OCI-LY3 (cell line): ENCODE measurements at regions not wholly inside any gene's neighbourhood (a gene's known extent, or its start where the extent isn't known, plus 50 kb on each side); places are given as distances from the start of the nearest gene placed in this dataset.

Source experiments
- H2AFZ ChIP-seq: fragments of 200-600, 300-600 bp; shearing (Covaris generic); 2 replicates; pipeline ENCODE4 v1.6.0; 2014; ENCODE audit warnings: antibody characterized with exemption, low read depth, low read length
- H3K27ac ChIP-seq: fragments of 200-600, 300-600 bp; sonication (generic); 2 replicates; pipeline ENCODE4 v1.5.1; 2014; ENCODE audit warnings: mild to moderate bottlenecking, low read length, moderate library complexity, mixed read lengths
- H3K27me3 ChIP-seq: fragments of 200-600, 300-600 bp; sonication (generic); 2 replicates; pipeline ENCODE4 v1.6.1; 2014; ENCODE audit warnings: low read depth, low read length, mixed read lengths
- H3K36me3 ChIP-seq: fragments of 200-600, 300-600 bp; sonication (generic); replicated peaks from 2 replicates; pipeline ENCODE3; 2014; ENCODE audit warnings: low read depth, low read length, mixed read lengths
- H3K4me1 ChIP-seq: fragments of 300-600, 200-600 bp; sonication (generic); 2 replicates; pipeline ENCODE4 v1.6.1; 2014; ENCODE audit warnings: low read length, mixed read lengths
- H3K4me2 ChIP-seq: fragments of 200-600, 300-600 bp; sonication (generic); 2 replicates; pipeline ENCODE4 v1.6.1; 2014; ENCODE audit warnings: low read length, mixed read lengths
- H3K4me3 ChIP-seq: fragments of 300-600, 200-600 bp; sonication (generic); 2 replicates; pipeline ENCODE4 v1.5.1; 2014; ENCODE audit warnings: antibody characterized with exemption, mild to moderate bottlenecking, low read length, moderate library complexity
- H3K79me2 ChIP-seq: fragments of 300-600, 200-600 bp; shearing (Covaris generic); 2 replicates; pipeline ENCODE4 v1.6.1; 2014; ENCODE audit warnings: mild to moderate bottlenecking, low read length, mixed read lengths
- H3K9ac ChIP-seq: fragments of 300-600, 200-600 bp; shearing (Covaris generic); 2 replicates; pipeline ENCODE4 v1.6.0; 2014; ENCODE audit warnings: mild to moderate bottlenecking, low read length, moderate library complexity
- H3K9me3 ChIP-seq: fragments of 200-600, 300-600 bp; shearing (Covaris generic); 2 replicates; pipeline ENCODE4 v1.6.1; 2014; ENCODE audit warnings: low read length, mixed read lengths; ENCODE audit not compliant: insufficient read depth
- H4K20me1 ChIP-seq: fragments of 200-600, 300-600 bp; sonication (generic); 2 replicates; pipeline ENCODE4 v1.6.1; 2016; ENCODE audit warnings: low read length, mixed read lengths; ENCODE audit not compliant: insufficient read depth
- EZH2phosphoT487 ChIP-seq: fragments of 200-600 bp; shearing (Covaris generic); IDR thresholded peaks from 2 replicates; pipeline ENCODE4 v1.6.1; 2018; ENCODE audit warnings: antibody characterized with exemption, mixed run types, low read depth
- TF ChIP-seq, protein P1 (sequence below): fragments of 200-600, 300-600 bp; sonication (generic); IDR thresholded peaks from 2 replicates; pipeline ENCODE4 v1.5.1; 2014; ENCODE audit warnings: antibody characterized with exemption, low read length, low read depth

DNA sequence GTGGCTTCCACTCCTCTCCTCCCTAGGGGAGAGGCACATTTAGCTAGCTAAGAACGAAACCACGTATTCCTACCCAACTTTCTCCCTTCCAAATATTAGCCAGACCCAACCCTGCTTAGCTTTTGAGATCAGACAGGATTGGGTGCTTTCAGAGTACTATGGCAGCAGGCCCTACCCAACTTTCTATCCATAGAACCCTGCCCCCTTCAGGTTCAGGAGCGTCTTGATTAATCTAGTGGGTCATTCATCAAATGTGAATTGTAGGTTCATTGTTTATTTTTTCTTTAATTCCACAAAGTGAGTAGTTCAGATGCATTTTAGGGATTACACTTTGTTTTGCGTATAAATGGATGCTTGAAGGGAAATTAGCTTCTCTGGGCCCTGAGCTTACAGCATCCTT is 188.3 kb downstream of the MIB1 start:
- no peak for TF ChIP-seq EZH2phosphoT487
- TF ChIP-seq, protein P1, sequence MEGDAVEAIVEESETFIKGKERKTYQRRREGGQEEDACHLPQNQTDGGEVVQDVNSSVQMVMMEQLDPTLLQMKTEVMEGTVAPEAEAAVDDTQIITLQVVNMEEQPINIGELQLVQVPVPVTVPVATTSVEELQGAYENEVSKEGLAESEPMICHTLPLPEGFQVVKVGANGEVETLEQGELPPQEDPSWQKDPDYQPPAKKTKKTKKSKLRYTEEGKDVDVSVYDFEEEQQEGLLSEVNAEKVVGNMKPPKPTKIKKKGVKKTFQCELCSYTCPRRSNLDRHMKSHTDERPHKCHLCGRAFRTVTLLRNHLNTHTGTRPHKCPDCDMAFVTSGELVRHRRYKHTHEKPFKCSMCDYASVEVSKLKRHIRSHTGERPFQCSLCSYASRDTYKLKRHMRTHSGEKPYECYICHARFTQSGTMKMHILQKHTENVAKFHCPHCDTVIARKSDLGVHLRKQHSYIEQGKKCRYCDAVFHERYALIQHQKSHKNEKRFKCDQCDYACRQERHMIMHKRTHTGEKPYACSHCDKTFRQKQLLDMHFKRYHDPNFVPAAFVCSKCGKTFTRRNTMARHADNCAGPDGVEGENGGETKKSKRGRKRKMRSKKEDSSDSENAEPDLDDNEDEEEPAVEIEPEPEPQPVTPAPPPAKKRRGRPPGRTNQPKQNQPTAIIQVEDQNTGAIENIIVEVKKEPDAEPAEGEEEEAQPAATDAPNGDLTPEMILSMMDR: no peak
- no peak overlapping the region for H3K27ac ChIP-seq
- no peak overlapping the region for H3K4me3 ChIP-seq
- H3K9ac ChIP-seq: no peak overlapping the region
- no peaks in the 10 kb centered on the region for H3K9me3 ChIP-seq
- no peaks in the 10 kb centered on the region for H4K20me1 ChIP-seq
- no peaks in the 10 kb centered on the region for H3K79me2 ChIP-seq
- no peaks in the 10 kb centered on the region for H3K4me1 ChIP-seq
- H3K36me3 ChIP-seq: no peaks in the 10 kb centered on the region
- H3K4me2 ChIP-seq: no peak overlapping the region
- H3K27me3 ChIP-seq: no peaks in the 10 kb centered on the region
- no peak overlapping the region for H2AFZ ChIP-seq

DNA sequence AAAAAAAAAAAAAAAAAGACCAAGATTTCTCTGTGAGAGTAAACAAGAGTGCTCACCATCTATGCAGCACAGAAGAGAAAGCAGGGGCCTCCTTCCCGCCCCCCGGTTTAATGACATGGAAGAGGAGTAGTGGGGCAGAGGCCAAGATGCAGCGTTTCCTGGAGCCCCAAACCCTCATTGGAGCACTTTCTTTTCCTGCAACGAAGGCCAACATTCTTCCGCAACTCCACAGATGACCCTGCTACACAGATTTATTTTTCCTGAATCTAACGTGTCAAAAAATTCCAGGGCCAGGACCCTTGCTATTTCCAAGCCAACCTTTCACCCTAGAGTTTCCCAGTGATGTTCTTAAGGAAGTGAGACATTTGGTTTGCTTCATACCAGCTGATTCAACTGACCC is 189.6 kb downstream of the MIB1 start:
- Histone ChIP-seq H3K79me2 (no peaks in the 10 kb centered on the region), H3K4me2 (no peak overlapping the region), H3K27ac (no peak overlapping the region), H3K4me3 (no peak overlapping the region), H3K9me3 (no peaks in the 10 kb centered on the region), H4K20me1 (no peaks in the 10 kb centered on the region), H2AFZ (no peak overlapping the region), H3K27me3 (no peaks in the 10 kb centered on the region), H3K36me3 (no peaks in the 10 kb centered on the region), H3K9ac (no peak overlapping the region), H3K4me1 (no peaks in the 10 kb centered on the region)
- TF ChIP-seq, protein P1: no peak
- TF ChIP-seq EZH2phosphoT487: no peak

DNA sequence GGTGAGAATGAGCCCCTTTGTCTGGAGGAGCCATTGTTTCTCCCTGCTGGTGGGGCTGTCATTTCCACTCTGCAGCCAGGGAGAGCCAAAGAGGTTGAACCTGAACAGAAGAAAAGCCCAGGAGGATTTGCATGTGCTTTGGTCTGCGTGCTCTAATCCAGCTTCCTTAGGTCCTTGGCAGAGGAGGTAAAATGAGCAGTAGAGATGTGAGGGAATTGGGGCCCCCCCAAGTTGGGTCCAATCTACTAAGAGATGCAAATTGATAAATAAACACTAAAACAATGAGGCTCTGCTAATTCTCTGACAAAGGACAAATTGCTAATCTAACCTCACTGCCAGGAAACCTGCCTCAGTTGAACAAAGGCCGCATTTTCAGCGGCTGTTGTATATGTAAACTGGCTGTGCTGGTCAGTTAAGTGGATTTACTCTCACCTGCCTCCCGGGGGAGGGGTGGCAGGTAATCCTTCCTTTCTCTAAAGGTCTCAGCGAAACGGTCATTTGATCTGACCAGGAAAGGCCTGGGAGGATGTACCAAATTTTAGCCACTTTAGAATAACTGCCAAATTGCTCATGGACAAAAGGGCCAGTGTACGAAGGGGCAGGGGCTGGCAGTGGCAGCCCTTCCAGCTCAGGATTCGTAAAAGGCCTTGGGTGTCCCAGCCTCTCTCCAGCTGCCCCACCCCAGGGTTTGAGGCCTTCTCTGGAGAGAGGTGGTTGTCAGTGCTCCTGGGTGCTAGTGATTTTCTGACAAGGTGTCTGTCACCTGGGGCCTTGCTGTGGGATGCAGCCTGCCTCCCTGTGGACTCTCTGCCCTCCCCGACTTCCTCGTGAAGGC is 193.6 kb downstream of the MIB1 start:
- H4K20me1 ChIP-seq: no peaks in the 10 kb centered on the region
- no peaks in the 10 kb centered on the region for H3K4me1 ChIP-seq
- no peak overlapping the region for H3K4me3 ChIP-seq
- TF ChIP-seq EZH2phosphoT487: no peak
- TF ChIP-seq, protein P1: no peak
- H3K9ac ChIP-seq: no peak overlapping the region
- no peak overlapping the region for H2AFZ ChIP-seq
- H3K4me2 ChIP-seq: no peak overlapping the region
- no peak overlapping the region for H3K27ac ChIP-seq
- H3K9me3 ChIP-seq: no peaks in the 10 kb centered on the region
- no peaks in the 10 kb centered on the region for H3K27me3 ChIP-seq
- H3K36me3 ChIP-seq: no peaks in the 10 kb centered on the region
- H3K79me2 ChIP-seq: no peaks in the 10 kb centered on the region

DNA sequence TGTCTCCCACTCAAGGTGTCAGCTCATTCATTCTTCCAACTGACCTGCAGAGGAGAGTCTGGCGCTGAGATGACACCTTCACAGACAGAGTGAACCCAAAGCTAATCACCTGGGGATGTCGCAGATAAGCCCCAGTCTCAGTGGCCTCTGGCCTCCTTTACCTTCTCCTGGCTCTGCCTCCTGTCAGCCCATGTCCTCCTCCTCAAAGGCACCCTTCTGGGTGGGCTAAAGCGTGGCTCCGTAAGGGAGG is 194.1 kb downstream of the MIB1 start:
- H3K79me2 ChIP-seq: no peaks in the 10 kb centered on the region
- no peak for TF ChIP-seq EZH2phosphoT487
- TF ChIP-seq, protein P1: no peak
- no peaks in the 10 kb centered on the region for H3K4me1 ChIP-seq
- no peak overlapping the region for H3K27ac ChIP-seq
- H3K36me3 ChIP-seq: no peaks in the 10 kb centered on the region
- no peaks in the 10 kb centered on the region for H3K9me3 ChIP-seq
- no peak overlapping the region for H3K4me3 ChIP-seq
- no peak overlapping the region for H2AFZ ChIP-seq
- no peaks in the 10 kb centered on the region for H4K20me1 ChIP-seq
- no peak overlapping the region for H3K4me2 ChIP-seq
- H3K27me3 ChIP-seq: no peaks in the 10 kb centered on the region
- H3K9ac ChIP-seq: no peak overlapping the region
